DMS114 treated with DMSO at 0.1 percent for 48 hours (cell line): ENCODE measurements at regions not wholly inside any gene's neighbourhood (a gene's known extent, or its start where the extent isn't known, plus 50 kb on each side); places are given as distances from the start of the nearest gene placed in this dataset.
"Not testable (repeated sequence)": the region's sequence is repeated elsewhere in the genome, so short reads cannot be mapped to it uniquely, and the experiment has no call there.

ENCODE experiments used
- DNase-seq: peaks from one replicate; lab custom pipeline; 2025; ENCODE audit not compliant: unreplicated experiment; lab: John Stamatoyannopoulos, UW

DNA sequence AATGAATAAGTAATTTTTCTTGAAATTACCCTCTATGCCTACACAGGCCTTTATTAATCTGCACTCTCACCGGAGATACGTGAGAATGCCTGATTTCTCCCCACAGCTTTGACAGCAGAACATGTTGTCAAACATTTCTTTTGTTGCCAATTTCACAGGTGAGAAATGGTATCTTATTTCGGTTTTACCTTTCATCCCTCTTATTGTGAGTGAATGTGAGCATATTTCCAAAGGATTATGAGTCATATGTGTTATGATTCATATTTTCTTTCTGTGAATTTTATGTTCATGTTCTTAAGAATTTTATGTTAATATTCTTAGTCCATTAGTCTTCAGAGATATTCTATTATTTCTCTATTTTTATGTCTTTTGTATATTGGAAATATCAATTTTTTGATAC lies 965.1 kb downstream of the CCSER2 start:
- no peak for DNase-seq

- DNase-seq: no peak
These were observed 983.4 kb downstream of the CCSER2 start for GRCh38 chr10:85311613-85312337.

GRCh38 chr10:85315657-85316056 lies 987.3 kb downstream of the CCSER2 start:
- no peak for DNase-seq

- DNase-seq: no peak
These were observed 987.9 kb downstream of the CCSER2 start for GRCh38 chr10:85316276-85316675.

DNA sequence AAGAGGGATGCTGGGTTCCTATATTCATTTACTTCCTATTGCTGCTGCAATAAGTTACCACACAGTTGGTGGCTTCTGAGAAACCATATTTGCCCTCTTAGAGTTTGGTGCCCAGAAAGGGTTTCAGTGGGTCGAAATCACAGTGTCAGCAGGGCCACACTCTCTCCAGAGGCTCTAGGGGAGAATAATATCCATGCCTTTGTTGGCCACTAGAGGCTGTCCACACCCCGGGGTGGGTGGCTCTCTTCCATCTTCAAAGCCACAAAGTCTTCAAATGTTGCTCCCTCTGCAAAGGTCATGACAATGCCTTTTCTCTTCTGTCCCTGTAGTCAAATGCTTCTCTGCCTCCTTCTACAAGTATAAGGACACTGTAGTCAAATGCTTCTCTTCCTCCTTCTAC lies 989.4 kb downstream of the CCSER2 start:
- no peak for DNase-seq

- DNase-seq: no peak
These were observed 990.7 kb downstream of the CCSER2 start for GRCh38 chr10:85318809-85319807.

DNA sequence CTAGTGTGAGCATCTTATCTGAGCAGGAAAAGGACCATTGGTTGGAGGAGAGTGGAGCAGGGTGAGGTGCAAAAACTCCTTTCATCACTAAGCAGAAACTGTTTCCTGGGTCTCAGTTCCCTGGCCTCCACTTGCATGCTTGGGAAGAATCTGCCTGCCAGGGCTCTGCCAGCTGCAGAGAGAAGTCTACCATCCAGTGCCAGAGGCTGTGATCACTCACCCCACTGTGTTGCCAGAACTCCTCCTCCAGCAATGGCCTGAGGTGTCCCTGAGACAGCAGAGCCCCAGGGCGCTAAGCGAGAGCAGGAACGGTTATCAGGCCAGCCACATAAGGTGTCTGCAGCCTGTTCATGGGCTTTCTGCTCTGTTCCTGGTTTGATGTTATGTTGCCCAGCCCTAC lies 991.4 kb downstream of the CCSER2 start:
- DNase-seq: no peak

DNA sequence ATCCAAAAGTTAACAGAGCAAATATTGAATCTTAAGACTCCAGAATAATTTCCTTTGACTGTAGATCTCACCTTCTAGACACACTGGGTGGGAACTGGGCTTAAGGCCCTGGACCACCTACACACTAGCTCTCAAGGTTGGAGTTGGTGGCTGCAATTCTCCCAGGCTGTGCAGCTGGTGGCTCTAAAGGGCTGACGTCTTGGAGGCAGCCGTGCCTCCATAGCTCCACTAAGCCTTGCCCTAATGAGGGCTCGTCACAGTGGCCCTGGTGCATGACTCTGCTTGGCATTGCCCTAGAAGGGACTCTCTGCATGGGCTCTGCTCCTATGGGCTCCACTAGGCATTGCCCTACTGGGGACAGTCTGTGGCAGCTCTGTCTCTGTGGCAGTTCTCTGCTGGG lies 1005.2 kb downstream of the CCSER2 start:
- DNase-seq: no peak

GRCh38 chr10:85362401-85362800 lies 1004.2 kb downstream of the GRID1 start:
- DNase-seq: no peak

- no peak for DNase-seq
These were observed 989.4 kb downstream of the GRID1 start for GRCh38 chr10:85377029-85377806.

GRCh38 chr10:85379338-85379737 lies 987.3 kb downstream of the GRID1 start:
- no peak for DNase-seq

- no peak for DNase-seq
These were observed 965.5 kb downstream of the GRID1 start for GRCh38 chr10:85400981-85401695.

DNA sequence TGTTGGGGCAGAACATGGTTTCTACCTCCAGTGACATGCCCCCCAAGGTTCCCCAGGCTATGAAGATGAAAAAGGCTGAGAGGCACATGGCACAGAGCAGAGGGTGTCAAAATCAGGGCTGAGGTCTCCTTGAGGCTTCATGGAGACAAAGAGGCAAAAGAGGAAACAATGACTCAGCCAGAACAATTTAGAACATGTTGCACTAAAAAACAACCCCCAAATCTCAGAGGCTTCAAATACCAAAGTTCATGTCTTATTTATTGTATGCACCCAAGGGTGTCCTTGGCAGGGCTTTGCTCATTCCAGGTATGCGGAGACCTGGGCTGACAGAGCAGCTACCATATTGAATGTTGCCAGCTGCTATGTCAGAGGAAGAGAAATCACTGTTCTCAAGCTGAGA lies 964.1 kb downstream of the GRID1 start:
- no peak for DNase-seq

DNA sequence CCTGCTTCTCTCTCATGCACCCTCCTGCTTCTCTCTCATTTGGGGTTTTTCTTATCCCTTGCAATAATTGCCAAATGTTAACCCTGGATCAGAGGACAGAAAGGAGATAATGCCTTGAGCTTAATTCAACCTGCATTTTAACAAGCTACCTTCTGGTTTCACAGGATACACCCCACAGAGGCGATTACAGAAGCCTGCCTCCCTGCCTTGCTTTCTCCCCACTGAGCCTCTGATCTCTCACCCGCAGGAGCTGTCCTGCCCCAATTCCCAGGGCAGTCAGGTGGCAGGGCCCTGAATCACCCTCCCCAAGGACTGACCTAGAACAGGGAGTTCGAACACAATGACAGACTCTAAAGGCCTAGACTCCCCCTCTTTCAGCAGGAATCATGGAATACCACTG lies 959.5 kb downstream of the GRID1 start:
- DNase-seq: no peak

GRCh38 chr10:85408388-85408787 lies 958.2 kb downstream of the GRID1 start:
- DNase-seq: no peak

DNA sequence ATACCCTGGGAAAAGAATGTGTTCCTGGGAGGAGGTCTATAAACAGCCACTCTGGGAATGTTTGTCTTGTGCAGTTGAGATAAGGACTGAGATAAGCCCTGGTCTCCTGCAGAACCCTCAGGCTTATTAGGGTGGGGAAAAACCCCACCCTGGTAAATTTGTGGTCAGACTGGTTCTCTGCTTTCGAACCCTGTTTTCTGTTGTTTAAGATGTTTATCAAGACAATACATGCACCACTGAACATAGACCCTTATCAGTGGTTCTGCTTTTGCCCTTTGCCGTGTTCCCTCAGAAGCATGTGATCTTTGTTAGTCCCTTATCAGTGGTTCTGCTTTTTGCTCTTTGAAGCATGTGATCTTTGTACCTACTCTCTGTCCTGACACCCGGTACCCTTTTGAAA lies 956.0 kb downstream of the GRID1 start:
- DNase-seq: not testable (repeated sequence)

DNA sequence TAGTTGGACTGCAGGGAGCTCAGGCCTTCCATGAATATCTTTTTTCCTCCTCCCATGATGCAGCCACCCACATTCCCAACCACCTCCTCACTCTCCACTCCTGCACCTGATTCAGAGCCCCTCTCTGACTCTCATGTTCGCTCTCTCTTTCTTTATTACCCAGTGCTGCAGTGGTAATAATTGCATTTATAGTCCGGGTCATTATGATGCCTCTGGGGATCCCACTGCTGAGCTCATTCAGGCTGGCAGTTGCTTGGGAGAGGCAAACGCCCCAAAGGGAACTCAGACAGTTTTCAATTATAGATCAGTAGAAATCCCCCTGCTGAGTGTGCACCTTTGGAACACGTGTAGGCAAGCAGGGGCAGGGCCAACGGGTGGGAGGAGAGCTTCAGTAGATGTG lies 953.0 kb downstream of the GRID1 start:
- DNase-seq: no peak

DNA sequence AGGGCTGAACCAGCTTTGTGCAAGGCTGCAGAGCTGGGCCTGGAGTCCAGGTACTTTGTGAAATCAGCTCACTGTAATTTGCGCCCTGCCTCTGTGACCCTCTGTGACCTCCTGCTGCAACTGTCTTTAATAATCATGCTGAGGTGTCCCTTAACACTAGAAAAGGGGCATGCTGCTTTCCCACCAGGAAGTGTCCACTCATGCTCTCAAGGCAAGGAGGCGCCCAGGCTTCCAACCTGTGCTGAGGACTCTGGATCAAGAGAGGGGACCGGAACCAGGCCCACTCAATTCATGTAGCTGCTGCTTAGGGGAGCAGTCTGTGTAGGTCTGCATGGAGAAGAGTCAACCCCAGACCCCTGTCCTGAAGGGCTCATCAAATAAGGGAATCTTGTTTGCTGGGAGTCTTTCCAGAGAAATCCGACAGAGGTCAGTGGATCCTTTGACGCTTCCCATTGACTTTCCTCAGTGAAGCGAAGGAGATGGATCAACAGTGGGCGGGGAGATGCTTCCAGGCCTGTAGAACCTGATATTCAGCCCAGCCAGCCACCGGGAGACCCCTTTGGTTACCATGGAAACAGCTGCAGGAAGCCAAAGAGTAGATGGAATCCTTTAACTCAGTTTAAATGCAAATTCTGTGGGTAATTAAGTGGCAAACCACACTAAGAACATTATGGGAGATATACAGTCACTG lies 945.9 kb downstream of the GRID1 start:
- DNase-seq: no peak

- DNase-seq: no peak
These were observed 945.2 kb downstream of the GRID1 start for GRCh38 chr10:85421421-85421820.

DNA sequence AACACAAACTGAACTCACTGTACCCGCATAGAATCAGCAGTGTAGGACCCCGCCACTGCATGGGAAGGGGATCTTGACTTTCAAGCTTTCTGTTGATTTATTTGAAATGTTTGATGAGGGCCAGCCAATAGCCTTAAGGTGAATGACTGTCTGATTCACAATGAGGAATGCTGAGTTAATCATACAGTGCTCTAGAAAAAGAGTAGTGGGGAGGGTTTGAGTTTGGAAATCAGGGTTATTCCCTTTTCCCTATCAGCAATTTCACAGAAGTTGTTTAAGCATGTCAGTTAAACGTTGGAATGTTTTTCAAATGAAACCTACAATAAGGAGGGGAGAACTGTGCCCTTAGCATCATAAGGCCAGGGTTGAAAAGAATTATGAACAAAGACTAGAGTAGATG lies 937.5 kb downstream of the GRID1 start:
- DNase-seq: no peak
